HG03095 (cell line): ENCODE measurements at regions not wholly inside any gene's neighbourhood (a gene's known extent, or its start where the extent isn't known, plus 50 kb on each side); places are given as distances from the start of the nearest gene placed in this dataset.

Source experiments
- ATAC-seq: cut with Tn5 transposase; IDR thresholded peaks from one replicate; pipeline ENCODE4 v1.9.1; 2021; ENCODE audit warnings: moderate library complexity; ENCODE audit not compliant: unreplicated experiment

- ATAC-seq = no peak
These were observed 98.9 kb downstream of the CYRIA start for GRCh38 chr2:16566701-16567100.

DNA sequence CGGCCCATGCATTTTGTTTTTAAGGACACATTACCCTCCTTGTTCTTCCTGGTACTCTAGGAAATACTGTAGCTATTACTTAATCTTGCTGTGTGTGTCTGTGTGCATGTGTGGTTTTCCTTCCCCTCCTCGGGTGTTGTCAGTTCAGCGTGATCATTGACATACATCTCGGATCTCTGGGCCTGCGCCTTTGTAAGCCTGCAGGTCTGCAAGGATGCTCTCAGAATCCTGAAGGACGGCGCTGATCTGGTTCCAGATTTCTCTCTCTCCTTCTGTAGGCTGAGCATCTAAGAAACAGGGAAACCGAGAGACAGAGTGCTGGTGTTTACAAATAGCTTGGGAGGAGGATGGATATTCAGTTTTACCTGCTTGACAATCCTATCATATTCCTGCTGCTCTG lies 100.2 kb downstream of the CYRIA start:
- no peak for ATAC-seq

- ATAC-seq = no peak
These were observed 104.0 kb downstream of the CYRIA start for GRCh38 chr2:16561676-16562075.

- no peak for ATAC-seq
These were observed 104.4 kb downstream of the CYRIA start for GRCh38 chr2:16561251-16561650.

GRCh38 chr2:16559278-16560067 lies 106.2 kb downstream of the CYRIA start:
- ATAC-seq = no peak

DNA sequence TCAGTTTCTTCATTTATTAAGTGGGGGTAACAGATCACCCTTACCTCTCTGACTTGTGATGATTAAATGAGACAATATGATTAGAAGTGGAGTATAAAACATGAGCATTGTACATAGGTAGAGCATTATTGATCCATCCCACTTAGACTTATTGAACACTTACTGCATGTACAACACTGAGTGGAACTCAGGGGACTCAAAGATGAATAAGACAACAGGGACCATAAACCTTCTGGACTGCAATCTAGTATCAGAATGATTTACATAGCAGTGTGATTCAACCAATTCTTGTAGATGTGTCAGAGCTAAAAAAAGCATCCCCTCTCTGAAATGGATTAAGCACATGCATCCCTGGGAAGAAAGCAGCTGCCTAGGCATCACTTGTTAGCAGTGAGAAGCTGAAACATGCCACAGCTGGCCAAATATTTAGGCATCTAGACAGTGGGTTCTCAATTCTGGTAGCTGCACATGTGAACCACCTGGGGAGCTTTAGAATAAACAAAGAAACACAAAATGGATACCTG lies 111.5 kb downstream of the CYRIA start:
- no peak for ATAC-seq

- no peak for ATAC-seq
These were observed 112.4 kb downstream of the CYRIA start for GRCh38 chr2:16553226-16553625.

DNA sequence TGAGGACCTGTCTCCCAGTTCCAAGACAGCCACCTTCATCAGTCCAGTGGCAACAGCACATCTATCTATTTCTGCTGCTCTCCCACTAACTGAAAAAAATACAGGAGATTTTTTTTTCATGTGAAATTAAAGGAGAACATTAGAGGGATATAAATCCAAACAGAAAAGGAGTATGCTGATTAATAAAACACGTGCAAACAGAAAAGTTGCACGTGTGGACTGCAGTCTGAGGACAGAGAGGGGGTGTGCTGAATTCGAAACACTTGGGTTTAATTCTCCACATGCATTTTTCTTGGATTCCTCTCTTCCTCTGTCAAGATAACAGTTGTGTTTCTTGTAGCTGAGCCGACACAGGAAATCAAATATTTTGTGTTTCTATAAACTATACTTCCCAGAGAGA lies 113.4 kb downstream of the CYRIA start:
- no peak for ATAC-seq

GRCh38 chr2:16548036-16548435 lies 117.6 kb downstream of the CYRIA start:
- no peak for ATAC-seq

DNA sequence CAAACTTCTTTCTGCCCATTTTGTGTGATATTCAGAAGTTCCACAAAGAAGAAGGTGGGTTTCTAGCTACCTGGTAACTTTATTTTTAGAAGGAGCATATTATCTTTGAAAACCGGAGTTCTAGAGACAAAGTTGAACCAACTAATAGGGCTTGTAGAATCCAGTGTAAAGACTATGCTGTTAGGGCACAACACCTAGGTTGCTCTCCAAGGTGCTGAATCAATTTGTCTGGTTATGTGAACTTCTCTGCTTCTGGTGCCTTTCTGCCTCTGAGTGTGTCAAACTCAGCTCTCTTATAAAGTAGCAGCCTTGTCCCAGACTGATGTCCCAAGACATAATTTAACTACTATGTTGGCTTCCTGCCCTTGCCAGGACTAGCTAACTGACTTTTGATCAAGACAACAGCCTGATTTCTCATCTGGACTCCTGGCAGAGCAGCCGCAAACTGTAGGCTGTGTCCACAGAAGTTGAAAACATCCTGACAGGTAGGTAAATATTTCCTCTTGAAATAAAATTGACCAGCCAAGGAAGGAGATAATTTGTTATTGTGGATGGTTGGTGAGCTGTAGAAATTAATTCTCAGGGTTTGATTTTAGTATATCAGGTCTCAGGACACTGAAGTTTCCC lies 119.4 kb downstream of the CYRIA start:
- ATAC-seq = no peak

DNA sequence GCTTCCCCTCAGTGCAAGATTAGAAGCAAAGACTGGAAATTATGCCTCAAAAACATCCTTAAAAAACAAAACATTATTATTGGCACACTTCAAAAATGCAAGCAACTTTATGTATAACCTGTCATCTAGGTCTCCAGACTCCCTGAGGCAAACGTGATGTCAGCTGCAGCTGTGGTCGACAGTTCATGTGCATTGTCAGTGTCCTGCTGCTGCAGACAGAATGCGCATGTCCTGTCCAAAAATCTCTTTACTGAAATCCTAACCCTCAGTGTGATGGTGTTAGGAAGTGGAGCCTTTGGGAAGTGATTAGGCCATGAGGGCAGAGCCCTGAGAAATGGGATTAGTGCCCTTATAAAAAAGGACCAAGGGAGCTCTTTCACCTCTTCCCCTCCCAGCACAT lies 126.9 kb downstream of the CYRIA start:
- ATAC-seq = no peak

DNA sequence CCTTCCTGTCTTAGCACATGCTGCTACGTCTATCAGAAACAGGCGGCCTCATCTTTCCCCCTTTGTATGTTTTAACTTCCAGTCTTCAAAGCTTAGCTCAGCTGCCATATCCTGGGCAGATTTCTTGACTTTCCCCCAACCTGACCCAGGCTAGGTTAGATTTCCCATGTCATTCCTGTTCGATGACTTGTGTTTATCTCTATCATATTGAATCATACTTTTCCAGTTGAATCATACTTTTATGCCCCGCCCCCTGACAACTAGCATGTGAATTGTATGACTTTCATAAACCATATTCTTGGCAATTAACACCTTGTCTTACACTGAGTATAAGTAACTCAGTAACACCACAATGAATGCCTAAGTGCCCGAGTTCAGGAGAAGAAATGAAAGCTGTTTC lies 128.3 kb downstream of the CYRIA start:
- ATAC-seq = no peak

- no peak for ATAC-seq
These were observed 139.4 kb downstream of the CYRIA start for GRCh38 chr2:16526193-16526592.

DNA sequence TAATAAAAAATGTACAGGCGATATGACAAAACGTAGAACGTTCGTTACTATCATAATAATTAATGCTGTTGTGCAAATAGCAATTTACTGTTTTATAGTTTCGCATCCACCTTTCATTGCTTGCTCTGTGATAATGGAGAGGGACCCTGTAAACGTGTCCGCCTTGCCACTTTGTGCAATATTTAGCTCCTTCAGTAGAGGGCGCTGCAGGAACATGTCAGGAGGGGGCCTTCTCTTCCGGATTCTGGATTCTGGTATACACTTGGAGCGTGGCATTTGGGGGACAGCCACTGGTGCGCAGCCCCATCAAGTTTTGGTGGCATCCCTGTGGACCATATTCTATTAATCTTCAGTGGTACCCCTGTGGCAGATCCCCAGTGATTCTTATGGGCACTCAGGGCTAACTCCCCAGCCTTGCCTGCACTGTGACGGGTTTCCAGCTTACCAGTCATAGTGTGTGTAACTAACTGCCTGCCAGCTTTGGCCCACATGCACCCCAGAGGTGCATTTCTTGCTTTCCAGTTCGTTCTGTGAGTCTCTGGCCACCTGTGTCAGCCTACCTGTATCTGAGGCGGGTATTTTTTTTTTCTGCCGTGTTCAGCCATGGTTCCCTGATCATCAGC lies 140.3 kb downstream of the CYRIA start:
- no peak for ATAC-seq

GRCh38 chr2:16523711-16524110 lies 141.9 kb downstream of the CYRIA start:
- ATAC-seq = no peak

GRCh38 chr2:16522031-16522831 lies 143.4 kb downstream of the CYRIA start:
- no peak for ATAC-seq

DNA sequence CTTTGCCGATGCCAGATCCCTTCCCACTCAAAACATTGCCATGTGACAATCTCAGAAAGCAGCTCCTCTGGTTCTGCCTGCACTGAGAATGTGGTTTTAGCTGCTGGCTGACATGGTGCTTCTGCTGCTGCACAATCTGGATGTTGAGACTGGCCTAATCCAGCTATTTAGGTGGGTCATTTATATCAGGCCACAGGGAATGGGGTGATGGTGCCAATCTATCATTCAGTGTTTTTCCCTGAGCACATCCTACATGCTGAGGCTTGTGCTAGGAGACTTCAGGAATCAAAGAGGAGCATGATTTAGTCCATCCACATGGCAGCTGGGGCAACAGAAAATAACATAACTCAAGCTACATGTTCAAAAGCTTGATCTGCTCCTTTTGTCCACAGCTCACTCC lies 144.7 kb downstream of the CYRIA start:
- ATAC-seq = no peak

- no peak for ATAC-seq
These were observed 149.9 kb downstream of the CYRIA start for GRCh38 chr2:16515696-16516095.

DNA sequence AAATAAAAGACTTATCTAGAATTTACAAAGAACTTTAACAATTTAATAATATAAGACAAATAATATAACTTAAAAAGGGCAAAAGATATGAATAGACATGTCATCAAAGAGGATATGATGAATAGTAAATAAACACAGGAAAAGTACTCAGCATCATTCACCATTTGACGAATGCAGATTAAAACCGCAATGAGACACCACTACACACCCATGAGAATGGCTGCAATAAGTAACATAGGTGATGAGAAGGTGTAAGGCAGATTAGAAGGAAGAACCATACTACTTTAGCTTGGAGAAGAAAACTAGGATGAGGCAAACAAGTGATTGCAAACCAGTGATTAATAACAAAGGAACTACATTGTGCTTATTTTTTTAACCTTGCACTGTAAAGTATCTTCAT lies 152.0 kb downstream of the CYRIA start:
- ATAC-seq = no peak

- ATAC-seq = no peak
These were observed 154.6 kb downstream of the CYRIA start for GRCh38 chr2:16511041-16511440.

DNA sequence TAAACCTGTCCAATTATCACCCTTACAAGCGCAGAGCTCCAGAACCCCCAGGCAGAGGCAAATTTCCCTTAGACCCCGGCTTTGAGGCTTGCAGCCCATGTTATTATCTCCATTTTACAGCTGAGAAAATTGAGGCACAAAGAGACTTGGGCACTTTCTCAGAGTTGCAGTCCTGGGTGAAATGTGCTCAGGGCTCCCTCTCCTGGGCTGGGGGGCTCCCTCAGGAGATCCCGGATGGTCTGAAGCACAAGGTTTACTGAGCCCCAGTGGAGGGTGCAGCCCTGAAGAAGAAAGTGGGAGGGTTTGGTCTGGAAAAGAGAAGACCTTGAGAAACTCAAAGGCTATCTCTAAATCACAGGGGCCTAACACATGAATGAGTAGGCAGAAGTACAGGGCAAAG lies 156.6 kb downstream of the CYRIA start:
- no peak for ATAC-seq
